GM18867 (cell line): ENCODE measurements at regions not wholly inside any gene's neighbourhood (a gene's known extent, or its start where the extent isn't known, plus 50 kb on each side); places are given as distances from the start of the nearest gene placed in this dataset.

ENCODE experiments used
- ATAC-seq: cut with Tn5 transposase; IDR thresholded peaks from one replicate; pipeline ENCODE4 v1.9.1; 2021; ENCODE audit warnings: mild to moderate bottlenecking, moderate library complexity; ENCODE audit not compliant: unreplicated experiment

DNA sequence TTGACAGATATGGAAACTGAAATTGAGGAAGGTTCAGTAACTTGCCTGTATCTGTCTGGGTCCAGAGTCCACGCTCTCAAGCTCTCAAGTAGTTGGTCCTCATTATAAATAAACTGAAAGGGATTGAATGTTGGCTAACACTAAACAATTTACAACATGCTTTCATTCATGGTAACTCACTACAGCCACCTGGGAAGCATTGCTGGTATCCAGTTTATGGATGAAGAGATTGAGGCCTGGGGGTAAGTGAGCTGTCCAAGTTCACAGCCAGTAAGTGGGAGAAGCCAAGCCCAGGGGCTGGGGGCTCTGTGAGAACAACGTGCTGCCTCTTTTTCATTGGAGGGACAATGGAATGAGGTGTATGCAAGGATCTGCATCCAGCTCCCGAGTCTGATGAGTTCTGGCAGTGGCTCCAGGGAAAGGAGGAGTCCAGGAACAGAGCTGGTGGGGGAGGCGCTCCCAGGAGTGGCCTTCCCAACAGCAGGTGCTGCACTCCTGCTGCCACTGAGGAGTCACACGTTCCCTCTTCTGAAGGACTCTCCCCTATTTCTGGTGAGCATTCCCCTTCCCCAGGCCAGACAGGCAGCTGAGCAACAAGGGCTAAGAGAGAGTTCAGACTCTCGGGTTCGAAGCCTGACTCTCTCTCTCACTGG lies 175.8 kb downstream of the CSNK2A3 start:
- ATAC-seq: no peak

DNA sequence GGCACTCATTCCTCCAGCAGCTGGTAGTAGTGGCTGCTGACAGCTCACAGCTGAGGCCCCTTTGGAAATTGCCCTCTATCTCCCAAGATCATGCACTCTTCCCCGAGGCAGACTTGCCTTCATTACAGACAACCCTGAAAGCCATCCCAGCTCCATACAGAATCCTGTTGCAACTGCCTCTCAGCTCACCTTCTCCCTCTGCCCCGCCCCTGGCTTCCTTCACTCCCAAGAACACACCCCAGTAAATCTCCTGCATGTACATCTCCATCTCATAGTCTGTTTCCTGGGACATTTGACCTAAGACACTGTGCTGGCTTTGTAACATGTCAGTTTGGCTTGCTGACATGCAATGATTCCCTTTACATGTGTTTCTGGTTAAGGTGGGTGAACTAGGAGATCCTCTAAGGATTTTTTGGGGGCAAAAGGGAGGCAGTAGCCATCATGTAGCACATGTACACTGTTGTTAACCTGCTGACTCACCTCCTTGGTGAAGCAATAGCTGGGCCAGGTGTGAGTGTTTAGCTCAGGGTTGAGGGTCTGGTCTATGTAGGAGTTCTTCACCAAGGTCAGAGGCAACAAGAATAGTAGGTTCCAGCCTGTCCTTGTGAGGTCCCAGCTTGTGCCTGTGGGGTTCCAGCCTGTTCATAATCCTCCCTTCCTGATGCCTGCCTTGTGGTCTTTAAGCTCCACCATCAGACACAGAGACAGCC lies 179.6 kb downstream of the CSNK2A3 start:
- no peak for ATAC-seq

DNA sequence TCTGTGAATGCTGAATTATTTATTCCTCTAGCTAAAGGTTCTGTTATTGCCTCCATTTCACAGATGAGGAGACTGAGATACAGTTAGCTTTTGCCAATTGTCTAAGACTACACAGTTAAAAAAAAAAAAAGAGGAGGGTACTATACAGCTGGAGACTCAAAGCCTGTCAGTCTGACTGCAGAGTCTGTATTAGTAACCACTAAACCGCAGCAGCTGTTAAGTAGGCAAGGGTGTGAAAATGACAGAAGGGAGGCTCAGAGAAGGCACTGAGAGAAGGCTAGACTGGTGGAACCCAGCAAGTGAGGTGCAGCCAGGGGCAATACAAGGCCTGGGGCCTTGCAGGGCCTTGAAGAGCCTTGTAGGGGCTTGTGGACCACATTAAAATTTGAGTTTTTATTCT lies 181.2 kb downstream of the CSNK2A3 start:
- ATAC-seq: peak; percentile 99

DNA sequence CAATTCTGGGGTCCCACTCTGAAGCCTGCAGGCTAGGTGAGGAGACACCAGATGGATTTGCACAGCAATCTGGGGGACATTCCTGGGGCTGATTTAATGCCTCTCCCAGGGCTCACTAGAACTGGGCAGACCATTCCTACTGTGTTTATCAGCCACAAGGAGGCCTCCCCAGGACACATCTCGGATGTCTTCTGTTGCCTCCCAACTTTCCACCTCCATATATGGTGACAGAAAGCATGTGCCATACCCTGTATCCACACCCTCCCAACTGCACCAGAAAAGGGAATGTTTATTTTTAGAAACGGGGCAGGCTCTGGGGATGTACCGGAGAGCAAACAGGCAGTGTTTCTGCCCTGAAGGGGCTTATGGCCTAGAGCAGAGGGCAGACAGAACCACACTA lies 181.8 kb downstream of the CSNK2A3 start:
- no peak for ATAC-seq

DNA sequence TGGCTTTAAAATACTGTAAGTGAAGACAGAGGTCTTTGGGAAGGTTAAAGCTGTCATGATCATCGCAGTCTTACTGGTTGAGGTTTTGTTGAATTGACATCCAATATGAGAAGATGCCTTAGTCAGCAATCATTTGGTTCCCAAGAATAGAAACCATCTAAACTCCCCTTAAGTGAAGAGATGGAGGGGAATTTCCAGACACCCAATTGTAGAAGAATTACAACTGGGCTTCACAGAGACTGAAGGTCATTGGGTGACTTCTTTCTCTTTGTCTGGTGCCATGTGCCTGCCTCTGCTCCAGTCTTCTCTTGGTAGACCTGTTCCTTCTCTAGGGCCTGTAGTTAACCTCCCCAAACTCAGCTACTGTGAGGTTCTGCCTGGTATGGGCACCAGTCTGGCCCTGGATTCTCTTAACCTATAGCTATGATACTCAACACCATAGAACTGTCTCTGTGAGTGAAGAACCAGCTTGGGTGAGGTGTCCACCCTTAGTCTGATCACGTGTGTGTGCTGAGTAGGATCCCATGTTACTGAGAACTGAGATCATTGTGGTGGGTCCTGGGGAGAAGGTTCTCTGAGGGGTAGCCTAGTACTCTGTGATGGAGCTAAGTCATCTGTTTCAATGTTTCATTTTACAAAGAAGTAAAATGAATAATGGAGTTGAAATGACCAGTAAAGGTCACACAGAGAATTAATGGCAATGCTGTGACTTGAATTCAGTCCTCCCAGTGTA lies 182.5 kb downstream of the CSNK2A3 start:
- ATAC-seq: no peak

DNA sequence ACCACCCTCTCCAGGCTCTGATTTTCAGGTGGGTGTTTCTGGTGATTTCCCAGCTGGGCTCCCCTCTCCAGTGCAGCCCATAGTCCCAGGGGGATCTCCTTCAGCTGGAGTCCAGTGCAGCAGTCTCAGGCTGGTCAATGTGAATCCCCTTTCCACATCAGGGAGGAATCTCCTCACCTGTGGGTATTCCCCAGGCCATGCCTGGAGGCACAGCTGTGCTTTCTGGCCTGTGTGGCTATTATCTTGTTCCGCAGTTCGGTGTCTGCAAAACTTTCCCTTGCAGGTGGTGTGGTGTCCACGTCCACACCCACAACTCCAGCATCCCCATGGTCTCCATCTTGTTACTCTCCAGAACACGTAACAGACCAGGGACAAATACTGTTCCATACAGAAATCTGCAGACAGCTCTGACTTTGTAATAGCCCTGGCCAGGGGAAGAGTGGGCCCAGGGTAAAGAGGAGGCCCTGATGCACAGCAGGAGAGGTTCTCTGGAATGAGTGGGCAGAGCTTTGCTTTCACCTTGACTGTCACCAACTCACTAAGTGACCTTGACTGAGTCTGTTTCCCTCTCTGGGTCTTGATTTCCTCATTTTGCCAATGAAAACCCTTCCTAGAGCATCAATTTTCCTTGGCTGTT lies 183.2 kb downstream of the CSNK2A3 start:
- ATAC-seq: no peak

DNA sequence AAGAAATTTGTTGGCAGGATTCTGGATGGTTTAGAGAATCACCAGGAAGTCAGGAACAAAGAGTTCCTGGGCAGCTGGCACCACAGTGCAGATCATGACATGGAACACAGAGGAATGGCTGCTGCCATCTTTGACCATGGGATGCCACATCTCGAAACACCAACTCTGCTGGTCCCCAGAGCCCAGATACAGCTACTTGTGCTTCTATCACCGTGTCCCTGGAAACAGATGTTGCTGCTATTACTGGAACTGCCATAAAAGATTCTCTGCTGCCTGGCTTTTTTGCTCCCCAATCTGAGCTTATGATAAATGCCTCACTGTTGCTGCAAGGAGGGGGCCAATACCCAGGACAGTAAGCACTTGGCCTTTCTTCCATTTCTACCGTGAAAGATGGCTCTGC lies 185.2 kb downstream of the CSNK2A3 start:
- ATAC-seq: no peak

DNA sequence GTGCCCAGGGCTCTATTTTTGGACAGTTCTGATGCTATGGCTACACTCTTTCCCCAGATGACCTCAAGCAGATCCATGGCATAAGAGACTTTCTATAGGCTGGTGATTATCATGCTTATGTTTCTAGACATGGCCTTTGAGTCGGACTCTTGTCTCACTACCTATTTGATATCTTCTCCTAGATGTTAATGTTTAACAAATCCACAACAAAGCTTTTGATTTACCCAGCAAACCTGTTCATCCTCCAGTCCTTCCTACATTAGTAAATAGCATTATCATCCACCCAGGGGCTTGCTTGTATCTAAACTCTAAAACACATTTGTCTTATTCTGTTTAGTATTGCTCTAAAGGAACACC lies 188.7 kb downstream of the CSNK2A3 start:
- ATAC-seq: no peak

DNA sequence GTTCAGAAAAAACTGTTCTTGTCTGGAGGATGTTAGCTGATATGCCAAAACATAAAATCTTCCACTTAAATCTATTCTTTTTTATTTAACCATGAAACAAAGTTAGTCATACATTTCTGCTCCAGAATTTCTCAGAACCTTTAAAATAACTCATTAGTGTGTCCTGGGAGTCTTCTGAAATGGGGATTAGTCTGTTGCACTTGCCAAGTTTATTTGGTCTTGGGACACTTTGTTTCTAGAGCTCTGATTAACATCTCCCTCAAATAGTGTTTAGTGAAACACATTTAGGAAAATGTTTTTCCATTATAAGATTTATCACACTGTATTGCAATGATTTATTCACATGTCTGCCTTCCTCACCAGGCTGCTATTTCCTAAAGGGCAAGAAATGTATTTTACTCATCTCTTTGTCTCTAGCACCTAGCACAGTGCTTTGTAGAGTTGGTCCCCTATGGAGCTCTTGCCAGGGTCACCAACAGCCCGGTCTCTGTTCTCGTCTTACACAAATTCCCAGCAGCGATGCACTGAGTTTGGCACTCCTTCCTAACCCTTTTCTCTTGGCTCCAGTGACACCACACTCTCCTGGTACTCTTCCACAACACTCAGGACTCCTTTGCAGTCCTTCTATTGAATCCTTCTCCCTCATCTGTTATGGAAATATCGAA lies 189.2 kb downstream of the CSNK2A3 start:
- ATAC-seq: no peak

DNA sequence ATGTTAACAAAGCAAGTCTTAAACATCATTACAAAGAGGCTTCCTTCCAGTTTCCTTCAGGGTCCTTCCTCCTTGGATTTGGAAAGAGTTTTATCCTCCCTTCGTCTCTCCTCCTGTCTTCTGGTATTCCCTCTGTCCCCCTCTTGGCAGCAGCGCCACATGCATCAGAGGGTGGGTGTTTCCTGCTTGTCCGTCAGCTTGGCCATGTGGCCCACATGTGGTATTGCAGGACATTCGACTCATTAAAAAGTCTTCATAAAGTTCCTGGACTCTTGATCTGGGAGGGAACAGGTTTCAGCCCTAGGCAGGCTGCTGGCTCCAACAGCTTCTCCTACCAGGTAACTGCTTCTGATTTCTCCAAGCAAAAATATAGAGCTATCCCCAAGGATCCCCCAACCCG lies 189.8 kb downstream of the CSNK2A3 start:
- no peak for ATAC-seq

DNA sequence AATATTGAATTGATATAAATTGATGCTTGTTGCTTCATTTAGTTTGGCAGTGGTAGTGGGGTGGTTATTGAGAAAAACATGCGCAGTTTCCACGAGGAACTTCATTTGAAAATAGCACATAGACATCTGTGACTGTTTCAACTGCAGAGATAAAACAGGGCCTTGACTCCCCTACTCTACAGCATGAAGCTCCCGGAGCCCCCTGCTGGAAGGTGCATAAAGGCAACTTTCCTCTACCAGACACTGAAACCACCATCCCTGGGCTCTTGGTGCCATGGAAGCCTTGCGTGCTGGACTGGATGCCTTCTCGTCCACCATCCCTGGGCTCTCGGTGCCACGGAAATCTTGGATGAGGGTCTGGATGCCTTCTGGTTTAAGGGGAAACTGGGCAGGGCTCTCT lies 195.9 kb downstream of the CSNK2A3 start:
- no peak for ATAC-seq

DNA sequence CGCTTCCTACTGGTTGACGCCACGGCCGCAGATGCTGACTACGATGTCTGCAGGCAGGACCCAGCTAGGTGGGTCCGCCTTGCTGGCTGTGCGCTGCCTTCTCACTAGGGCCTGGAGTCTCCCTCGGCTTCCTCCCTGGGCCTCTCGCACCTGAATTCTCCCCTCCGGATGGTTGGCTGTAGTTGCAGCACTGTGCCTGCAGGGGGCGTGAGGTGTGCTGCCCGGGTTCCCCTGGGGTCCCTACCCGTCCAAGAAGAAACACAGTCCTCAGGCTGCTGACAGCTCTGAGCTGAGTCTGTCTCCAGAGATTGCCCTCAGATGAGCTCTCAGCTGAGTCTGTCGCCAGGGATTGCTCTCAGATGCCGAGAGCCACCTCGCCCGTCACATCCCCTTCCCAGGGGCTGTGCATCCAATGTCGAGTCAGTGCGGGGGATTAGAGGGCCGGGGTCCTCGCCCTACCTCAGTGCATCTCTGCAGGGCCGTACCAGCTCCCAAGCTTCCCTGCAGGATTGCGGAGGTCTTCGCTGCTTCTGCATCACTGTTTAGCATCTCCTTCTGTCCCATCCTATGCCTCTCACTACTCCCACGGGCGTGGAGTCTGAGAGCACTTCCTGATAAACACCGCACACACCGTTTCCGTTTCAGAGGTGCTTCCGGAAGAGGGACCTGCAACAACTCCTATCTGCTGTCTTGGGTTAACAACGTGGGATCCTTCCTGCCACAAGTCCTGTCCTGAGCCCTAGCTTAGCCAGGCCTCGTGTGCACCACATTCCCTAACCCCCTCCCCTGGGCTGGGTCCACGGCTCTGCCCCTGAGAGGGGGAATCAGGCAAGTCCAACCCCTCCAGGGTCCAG lies 196.9 kb downstream of the CSNK2A3 start:
- no peak for ATAC-seq

DNA sequence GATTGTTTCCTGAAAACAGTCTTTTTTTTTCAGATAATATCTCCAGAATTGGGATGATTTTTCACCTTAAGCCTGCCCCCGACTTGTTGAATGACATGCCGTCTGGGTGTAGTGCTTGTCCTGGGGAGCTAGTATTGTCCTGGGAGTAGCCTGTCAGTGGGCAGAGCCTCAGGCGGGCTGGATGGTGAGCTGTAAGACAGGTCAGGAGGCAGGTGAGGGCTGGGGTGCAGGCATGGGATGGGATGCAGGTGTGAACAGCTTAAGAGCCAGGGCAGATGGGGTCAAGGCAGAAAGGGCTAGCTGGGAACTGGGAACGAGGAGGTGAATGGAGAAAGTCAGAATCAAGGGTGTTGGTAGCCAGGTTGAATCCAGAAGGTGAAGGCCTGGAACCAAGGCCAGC lies 200.2 kb downstream of the CSNK2A3 start:
- ATAC-seq: no peak

DNA sequence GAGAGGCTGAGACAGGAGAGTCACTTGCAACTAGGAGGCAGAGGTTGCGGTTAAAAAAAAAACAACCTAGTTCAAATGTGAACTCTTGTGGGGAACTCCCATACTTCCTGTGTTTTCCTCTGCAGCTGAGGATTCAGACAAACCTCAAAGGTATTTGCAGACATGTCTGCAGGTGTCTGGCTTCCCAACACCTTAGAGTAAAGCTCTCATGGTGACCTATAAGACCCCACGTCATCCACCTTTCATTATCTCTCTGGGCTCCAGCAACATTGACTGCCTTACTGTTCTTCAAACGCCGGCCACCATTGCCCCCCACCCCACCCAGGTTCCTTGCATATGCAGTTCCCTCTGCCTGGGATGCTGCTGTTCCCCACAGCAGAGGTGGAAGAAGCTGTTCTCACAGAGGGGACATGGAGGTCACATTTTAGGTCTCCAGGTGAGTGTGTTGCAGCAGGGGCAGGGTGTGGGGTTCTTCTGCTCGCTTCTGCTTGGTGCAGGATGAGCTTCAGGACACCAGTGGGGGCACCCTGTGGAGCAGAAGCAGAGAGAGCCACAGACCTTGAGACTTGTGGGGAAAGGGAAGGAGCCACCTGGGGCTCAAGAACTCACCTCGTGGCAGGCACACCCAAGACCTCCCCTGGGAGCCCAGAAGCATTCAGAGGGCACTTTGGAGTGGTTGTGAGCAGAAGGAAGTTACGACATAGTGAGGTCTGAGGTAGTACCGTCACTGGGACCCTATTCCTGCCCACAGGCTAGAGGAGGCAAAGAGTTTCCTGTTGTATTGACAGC lies 203.2 kb downstream of the CSNK2A3 start:
- ATAC-seq: no peak

DNA sequence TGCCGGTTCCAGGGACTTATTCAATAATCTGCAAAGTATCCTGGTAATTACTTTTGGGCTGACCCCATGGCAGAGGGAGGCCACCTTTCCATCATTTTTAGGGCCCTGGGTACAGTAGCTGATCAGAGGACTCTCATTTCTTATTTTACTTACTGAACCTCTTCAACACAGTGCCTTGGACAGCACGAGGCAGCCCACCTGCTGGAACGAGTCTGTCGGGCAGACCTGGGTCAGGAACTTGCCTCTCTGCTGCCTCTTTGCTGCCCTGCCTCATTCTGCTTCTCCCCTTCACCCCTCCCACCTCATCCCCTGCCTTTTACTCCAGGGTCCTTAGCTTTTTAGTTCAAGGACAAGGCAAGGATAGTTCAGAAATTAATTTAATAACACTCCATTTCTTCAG lies 204.5 kb downstream of the CSNK2A3 start:
- ATAC-seq: no peak

DNA sequence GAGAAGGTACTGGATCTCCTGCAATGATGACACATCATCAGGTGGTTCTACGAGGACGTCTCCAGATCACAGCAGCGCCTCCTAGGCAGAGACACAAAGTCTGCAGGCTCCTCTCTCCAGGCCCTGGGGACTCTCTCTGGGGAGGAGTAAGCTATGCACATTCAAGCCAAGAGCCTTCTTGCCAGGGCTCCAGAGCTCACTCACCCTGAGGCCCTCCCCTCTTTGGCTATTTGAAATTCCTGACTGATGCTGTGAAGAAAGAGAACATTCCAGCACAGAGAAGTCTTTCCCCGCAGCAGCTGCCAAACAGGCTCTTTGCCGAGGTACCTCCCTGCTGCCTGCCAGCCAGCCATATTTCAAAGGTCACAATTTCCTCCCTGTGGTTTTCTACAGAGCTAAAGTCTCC lies 204.9 kb downstream of the CSNK2A3 start:
- no peak for ATAC-seq

DNA sequence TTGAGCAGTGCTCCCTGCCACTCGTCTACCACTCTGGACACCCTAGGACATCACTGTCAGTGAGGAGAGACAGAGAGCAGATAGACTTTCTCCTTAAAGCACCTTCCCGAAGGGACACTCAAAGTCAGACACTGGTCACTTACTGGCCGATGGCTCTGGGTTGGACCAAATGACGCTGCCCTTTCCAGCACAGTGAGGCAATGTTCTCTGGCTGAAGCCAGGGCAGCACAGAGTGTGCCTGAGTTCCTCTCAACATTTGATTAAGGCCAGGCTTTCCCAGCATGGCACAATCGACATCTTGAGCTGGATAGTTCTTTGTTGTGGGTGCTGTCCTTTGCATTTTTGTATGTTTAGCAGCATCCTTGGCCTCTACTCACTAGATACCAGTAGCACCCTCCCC lies 206.2 kb downstream of the CSNK2A3 start:
- ATAC-seq: no peak

DNA sequence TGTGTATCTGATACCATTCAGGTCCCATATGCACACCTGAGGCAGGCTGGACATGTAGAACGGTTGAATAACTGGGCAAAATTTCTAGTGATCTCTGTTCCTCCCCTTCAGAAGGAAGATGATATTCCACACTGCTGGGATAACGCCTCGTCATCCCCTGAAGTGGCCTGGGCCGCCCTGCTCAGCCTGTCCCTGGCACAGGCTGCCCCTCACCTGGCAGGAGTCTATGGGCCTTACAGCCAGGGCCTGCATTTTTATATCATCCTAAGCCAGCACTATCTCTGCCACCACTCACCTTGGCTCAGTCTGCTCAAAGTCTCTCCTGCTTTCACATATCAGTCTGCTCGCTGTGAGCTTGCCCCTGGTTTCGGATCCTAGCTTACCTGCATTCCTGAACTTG lies 209.2 kb downstream of the CSNK2A3 start:
- ATAC-seq: no peak

DNA sequence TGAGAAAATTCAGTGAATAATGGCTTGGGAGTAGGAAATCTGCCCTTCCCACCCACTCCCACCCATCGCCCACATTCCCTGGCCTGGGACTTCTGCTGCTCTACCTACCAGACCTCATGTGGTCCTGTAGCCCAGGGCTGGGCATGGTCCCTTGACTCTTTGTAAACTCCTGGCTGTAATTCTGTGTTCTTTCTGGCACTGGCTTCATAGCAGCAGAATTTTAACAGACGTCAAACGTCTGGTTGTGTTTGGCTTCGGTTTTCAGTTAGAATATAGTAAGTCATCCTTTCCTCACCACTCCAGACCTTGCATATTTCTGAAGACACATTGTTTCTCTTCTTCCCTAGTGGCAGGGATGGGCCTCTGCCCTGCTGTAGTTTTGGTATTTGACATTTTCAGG lies 210.6 kb downstream of the CSNK2A3 start:
- ATAC-seq: no peak

DNA sequence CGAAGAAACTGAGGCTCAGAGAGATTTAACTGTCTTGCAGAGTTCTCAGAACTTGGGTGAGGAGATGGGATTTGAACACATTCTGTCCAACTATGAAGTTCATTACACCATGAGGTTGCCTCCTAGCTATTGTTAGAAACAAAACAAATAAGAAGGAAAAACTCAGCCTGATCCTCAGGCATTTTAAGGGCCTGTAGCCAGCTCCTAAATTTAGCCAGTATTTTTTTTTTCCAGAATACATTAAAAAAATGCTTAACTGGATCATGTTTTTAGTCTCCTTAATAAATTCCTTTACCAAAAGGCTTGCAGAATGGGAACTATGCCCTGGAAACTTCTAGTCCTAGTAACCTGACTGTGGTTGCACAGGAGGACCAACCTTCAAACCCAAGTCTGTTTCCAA lies 212.0 kb downstream of the CSNK2A3 start:
- ATAC-seq: no peak
